Peyer's patch (tissue), 4 donors: ENCODE measurements at regions not wholly inside any gene's neighbourhood (a gene's known extent, or its start where the extent isn't known, plus 50 kb on each side); places are given as distances from the start of the nearest gene placed in this dataset.

ENCODE experiments used
- POLR2A ChIP-seq, 2 donors: fragments of 450-650 bp; IDR thresholded peaks; one replicate each; pipeline ENCODE4 v1.5.1; 2017; ENCODE audit warnings: antibody characterized with exemption in 2 of 2, mild to moderate bottlenecking in 2 of 2, moderate library complexity in 2 of 2
- TF ChIP-seq, protein P1 (sequence below), 6 experiments: fragments of 450-650 bp in 4 of 6; fragments of 200-600 bp in 2 of 6; sonication (generic) in 1 of 6; IDR thresholded peaks; one replicate each; pipeline ENCODE4 v1.5.1; 2017 to 2019; ENCODE audit warnings: antibody characterized with exemption in 6 of 6, mild to moderate bottlenecking in 3 of 6, moderate library complexity in 1 of 6

DNA sequence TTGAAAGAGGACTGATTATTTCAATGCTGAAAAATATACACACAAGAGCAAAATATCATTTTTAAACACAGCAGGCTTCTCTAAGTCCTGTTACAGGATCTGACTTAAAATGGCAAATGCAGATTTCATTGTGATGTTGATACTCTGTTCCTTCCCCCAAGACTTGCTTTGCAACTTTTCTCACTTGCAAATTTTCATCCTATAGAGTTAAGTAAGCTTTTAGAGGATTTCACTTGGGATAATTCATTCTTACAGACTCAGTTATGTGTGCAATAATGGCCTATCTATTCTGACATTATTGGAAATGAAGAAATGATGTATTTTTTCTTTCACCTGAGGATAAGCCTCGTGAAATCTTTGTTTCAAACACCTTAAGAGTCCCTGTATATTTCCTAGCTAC lies 2403.2 kb downstream of the ARAP2 start:
- TF ChIP-seq, protein P1, sequence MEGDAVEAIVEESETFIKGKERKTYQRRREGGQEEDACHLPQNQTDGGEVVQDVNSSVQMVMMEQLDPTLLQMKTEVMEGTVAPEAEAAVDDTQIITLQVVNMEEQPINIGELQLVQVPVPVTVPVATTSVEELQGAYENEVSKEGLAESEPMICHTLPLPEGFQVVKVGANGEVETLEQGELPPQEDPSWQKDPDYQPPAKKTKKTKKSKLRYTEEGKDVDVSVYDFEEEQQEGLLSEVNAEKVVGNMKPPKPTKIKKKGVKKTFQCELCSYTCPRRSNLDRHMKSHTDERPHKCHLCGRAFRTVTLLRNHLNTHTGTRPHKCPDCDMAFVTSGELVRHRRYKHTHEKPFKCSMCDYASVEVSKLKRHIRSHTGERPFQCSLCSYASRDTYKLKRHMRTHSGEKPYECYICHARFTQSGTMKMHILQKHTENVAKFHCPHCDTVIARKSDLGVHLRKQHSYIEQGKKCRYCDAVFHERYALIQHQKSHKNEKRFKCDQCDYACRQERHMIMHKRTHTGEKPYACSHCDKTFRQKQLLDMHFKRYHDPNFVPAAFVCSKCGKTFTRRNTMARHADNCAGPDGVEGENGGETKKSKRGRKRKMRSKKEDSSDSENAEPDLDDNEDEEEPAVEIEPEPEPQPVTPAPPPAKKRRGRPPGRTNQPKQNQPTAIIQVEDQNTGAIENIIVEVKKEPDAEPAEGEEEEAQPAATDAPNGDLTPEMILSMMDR (IDR thresholded peaks at IDR 0.05), result no peak
- no peak for TF ChIP-seq POLR2A (IDR thresholded peaks at IDR 0.05)
